Heart left ventricle (tissue), 16 donors: ENCODE measurements at regions not wholly inside any gene's neighbourhood (a gene's known extent, or its start where the extent isn't known, plus 50 kb on each side); places are given as distances from the start of the nearest gene placed in this dataset.

ENCODE experiments used
- ATAC-seq, 4 donors: fragments of 200-7000 bp; cut with Tn5 transposase; one replicate each; pipeline ENCODE4 v1.9.1; 2020 to 2022; ENCODE audit warnings: moderate library complexity in 4 of 4, mild to moderate bottlenecking in 3 of 4, moderate number of reproducible peaks in 1 of 4
- DNase-seq, 5 donors: peaks; one replicate each; pipeline ENCODE4 v3.0.0-alpha.2; 2020
- H3K27ac ChIP-seq, 12 donors: fragments of 200-600 bp; sonication (generic) in 4 of 12; one replicate each; pipeline versions ENCODE4 v1.5.0 to v1.8.0; 2016 to 2022; ENCODE audit warnings: mild to moderate bottlenecking in 2 of 12
- H3K27me3 ChIP-seq, 9 donors: fragments of 200-600 bp; sonication (generic) in 2 of 9; one replicate each; pipeline versions ENCODE4 v1.5.1 to v1.8.0; 2016 to 2022; ENCODE audit warnings: mild to moderate bottlenecking in 3 of 9
- H3K36me3 ChIP-seq, 9 donors: fragments of 200-600 bp; sonication (generic) in 2 of 9; one replicate each; pipeline versions ENCODE4 v1.5.0 to v1.8.0; 2018 to 2022; ENCODE audit warnings: mild to moderate bottlenecking in 2 of 9
- H3K4me1 ChIP-seq, 12 donors: fragments of 200-600 bp; sonication (generic) in 4 of 12; one replicate each; pipeline versions ENCODE4 v1.5.0 to v1.8.0; 2016 to 2022; ENCODE audit warnings: mild to moderate bottlenecking in 3 of 12
- H3K4me3 ChIP-seq, 12 donors: fragments of 200-600 bp; sonication (generic) in 4 of 12; one replicate each; pipeline versions ENCODE4 v1.5.0 to v1.8.0; 2017 to 2022; ENCODE audit warnings: mild to moderate bottlenecking in 9 of 12, moderate library complexity in 4 of 12
- H3K9me3 ChIP-seq, 12 donors: fragments of 200-600 bp; sonication (generic) in 4 of 12; one replicate each; pipeline versions ENCODE4 v1.5.0 to v1.8.0; 2016 to 2022; ENCODE audit warnings: mild to moderate bottlenecking in 1 of 12
- CTCF ChIP-seq, 12 donors: fragments of 200-600 bp; sonication (generic) in 4 of 12; IDR thresholded peaks; one replicate each; pipeline versions ENCODE4 v1.5.0 to v1.8.0; 2018 to 2022; ENCODE audit warnings: antibody characterized with exemption in 12 of 12, mild to moderate bottlenecking in 5 of 12
- POLR2A ChIP-seq, 2 donors: fragments of 450-650 bp; IDR thresholded peaks; one replicate each; pipeline ENCODE4 v1.6.1; 2017; ENCODE audit warnings: antibody characterized with exemption in 2 of 2, mild to moderate bottlenecking in 2 of 2, moderate library complexity in 2 of 2
- WGBS, 4 donors: extraction: QIAGEN DNeasy Blood & Tissue Kit in 2 of 4; methylation state at CpG; one replicate each; pipeline versions ENCODE4 v1.1.5 to v1.1.7; 2013 to 2018; 5-methylcytosine and 5-hydroxymethylcytosine counted together
- intact Hi-C, 10 donors: fragments of 100-400 bp; cut with DNase I; formaldehyde crosslinking; loops; one replicate each; pipeline versions ENCODE4 v1.11.1 to v1.14.2; 2022
- donor health status: ischemic (EF 13 %, LVEDD 7.1; RV severe dilation, severe dysfunction).
- donor health status: healthy with polysubstance abuse.
- donor health status: DM: no; HTN: yes; CAD: no.
- donor health status: DM: no; HTN: no; CAD: no.
- donor health status: ischemic (EF 25% LVEDD 6.9; RV normal size, moderate dysfunction).
- donor health status: ischemic (EF 25% LVEDD 5.7; RV mildly dilated, moderate dysfunction).
- donor health status: healthy.
- donor health status: DM: yes; HTN: yes; CAD: no.
- donor health status: ischemic (EF 35%, LVEDD 5.7; RV mildly dilated, moderate dysfunction).
- donor health status: nonischemic (EF 11% LVEDD 7.7; RV severe dilation, severe dysfunction).
- donor health status: DM: yes; HTN: yes; CAD: no.
- donor health status: PGD.
- donor health status: ischemic (EF 29% LVEDD 5.4; RV normal size, mild dysfunction).
- donor health status: nonischemic (EF 23%, LVEDD 6.1; RV moderate dilation, normal function).

GRCh38 chr3:110063178-110063577 is 725.8 kb upstream of the DPPA4 start:
- DNase-seq, result no peak
- 72 to 76% (median 73%) methylated on average over 1 of the region's 1 CpG for whole genome bisulfite sequencing, 4 donors
- ATAC-seq, result no peak
- H3K9me3 ChIP-seq, result no peaks in the 10 kb centered on the region
- no peak overlapping the region for H3K4me3 ChIP-seq
- H3K27me3 ChIP-seq, result no peaks in the 10 kb centered on the region
- intact Hi-C loops, result no loop called here
- no peaks in the 10 kb centered on the region for H3K36me3 ChIP-seq
- peaks cover 0 to 5% (median 0%) of the 10 kb centered on the region in 12 donors for H3K4me1 ChIP-seq
- H3K27ac ChIP-seq, result no peak overlapping the region
- no peak for TF ChIP-seq CTCF (IDR thresholded peaks at IDR 0.05)
- no peak for TF ChIP-seq POLR2A (IDR thresholded peaks at IDR 0.05)

DNA sequence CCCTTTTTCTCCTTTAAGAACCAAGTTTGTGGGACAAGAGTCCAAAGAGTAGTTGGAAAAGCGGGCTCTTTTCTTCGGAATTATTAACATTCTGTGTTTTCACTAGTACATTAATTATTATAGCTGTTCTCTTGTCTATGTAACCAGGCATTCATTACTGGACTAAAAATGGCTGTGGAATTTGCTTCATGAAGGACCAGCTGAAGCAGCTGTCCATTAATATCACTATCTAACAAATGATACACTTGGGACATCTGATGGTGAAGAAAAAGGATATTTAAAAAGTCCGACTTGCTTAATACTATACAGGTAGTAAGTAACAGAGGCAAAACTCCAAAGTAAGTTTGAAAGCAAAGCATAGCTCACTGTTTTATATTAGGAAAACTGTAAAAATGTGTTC is 728.9 kb upstream of the DPPA4 start:
- TF ChIP-seq CTCF (IDR thresholded peaks at IDR 0.05) (no peak), POLR2A (IDR thresholded peaks at IDR 0.05) (no peak)
- no peak for ATAC-seq
- no peak overlapping the region for H3K27ac ChIP-seq
- H3K4me3 ChIP-seq, result no peak overlapping the region
- peaks cover 0 to 18% (median 2%) of the 10 kb centered on the region in 12 donors for H3K4me1 ChIP-seq
- WGBS, 4 donors, result 56 to 65% (median 60%) methylated on average over 3 of the region's 3 CpGs
- no peak for DNase-seq
- no peaks in the 10 kb centered on the region for H3K36me3 ChIP-seq
- no peaks in the 10 kb centered on the region for H3K9me3 ChIP-seq
- intact Hi-C loops, result no loop called here
- no peaks in the 10 kb centered on the region for H3K27me3 ChIP-seq

GRCh38 chr3:110067527-110067926 is 730.2 kb upstream of the DPPA4 start:
- DNase-seq (no peak), ATAC-seq (no peak)
- Histone ChIP-seq H3K27me3 (no peaks in the 10 kb centered on the region), H3K4me3 (no peak overlapping the region), H3K36me3 (no peaks in the 10 kb centered on the region), H3K4me1 (peaks cover 0 to 18% (median 2%) of the 10 kb centered on the region in 12 donors), H3K27ac (peak overlapping the region in 1 of 12 donors; percentile 2), H3K9me3 (peaks cover 0 to 6% (median 0%) of the 10 kb centered on the region in 12 donors)
- TF ChIP-seq POLR2A (IDR thresholded peaks at IDR 0.05) (no peak), CTCF (IDR thresholded peaks at IDR 0.05) (no peak)
- intact Hi-C loops, result no loop called here
- WGBS, 4 donors, result 64 to 79% (median 69%) methylated on average over 1 of the region's 1 CpG

GRCh38 chr3:110069761-110070160 is 732.4 kb upstream of the DPPA4 start:
- Histone ChIP-seq H3K4me1 (peaks cover 0 to 18% (median 2%) of the 10 kb centered on the region in 12 donors), H3K27ac (peak overlapping the region in 3 of 12 donors; percentile 1 to 41 (median 22)), H3K9me3 (peaks cover 0 to 6% (median 0%) of the 10 kb centered on the region in 12 donors), H3K36me3 (no peaks in the 10 kb centered on the region), H3K27me3 (no peaks in the 10 kb centered on the region), H3K4me3 (no peak overlapping the region)
- no peak for DNase-seq
- TF ChIP-seq CTCF (IDR thresholded peaks at IDR 0.05) (no peak), POLR2A (IDR thresholded peaks at IDR 0.05) (no peak)
- no peak for ATAC-seq
- intact Hi-C loops, result no loop called here
- 36 to 40% (median 37%) methylated on average over 2 of the region's 2 CpGs for WGBS, 4 donors
